COLO829 (cell line): ENCODE measurements at regions not wholly inside any gene's neighbourhood (a gene's known extent, or its start where the extent isn't known, plus 50 kb on each side); places are given as distances from the start of the nearest gene placed in this dataset.
A peak's percentile ranks its signal among the peaks of the same experiment; 100 is the strongest.

ENCODE experiments used
- DNase-seq: peaks from one replicate; pipeline ENCODE4 v3.0.0; 2012; ENCODE audit warnings: low spot score

DNA sequence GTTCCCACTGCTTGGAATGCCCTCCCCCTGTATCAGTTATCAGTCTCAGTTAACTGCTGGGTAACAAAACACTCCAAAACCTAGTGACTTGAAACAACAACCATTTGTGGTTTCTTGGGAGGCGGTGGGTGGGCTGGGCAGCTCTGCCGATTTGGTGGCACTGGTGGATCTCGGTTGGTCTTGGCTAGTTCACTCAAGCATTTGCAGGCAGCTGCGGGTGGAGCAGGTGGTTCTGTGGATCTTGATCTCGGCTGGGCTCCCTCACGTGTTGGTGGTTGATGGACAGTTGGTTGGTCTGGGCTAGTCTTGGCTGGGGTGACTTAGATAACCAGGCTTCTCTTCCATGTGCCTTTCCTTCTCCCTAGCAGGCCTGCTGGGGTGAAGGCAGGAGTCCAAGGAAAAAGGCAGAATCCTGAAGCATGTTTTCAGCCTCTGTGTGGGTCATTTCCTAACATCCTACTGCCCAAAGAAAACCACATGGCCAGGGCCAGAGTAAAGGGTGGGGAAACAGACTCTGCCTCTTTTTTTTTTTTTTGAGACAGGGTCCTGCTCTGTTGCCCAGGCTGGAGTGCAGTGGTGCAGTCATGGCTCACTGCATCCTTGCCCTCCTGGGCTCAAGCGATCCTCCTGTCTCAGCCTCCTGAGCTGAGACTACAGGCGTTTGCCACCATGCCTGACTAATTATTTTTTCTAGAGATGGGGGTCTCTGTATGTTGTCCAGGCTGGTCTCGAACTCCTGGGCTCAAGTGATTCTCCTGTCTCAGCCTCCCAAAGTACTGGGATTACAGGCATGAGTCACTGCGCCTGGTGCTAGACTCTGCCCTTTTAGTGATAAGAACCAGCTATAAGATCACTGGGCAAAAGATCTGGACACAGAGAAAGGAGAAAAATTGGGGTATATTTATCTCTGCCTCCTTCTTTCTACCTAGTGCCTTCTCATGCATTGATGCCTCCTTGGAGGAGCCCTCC is 183.7 kb downstream of the RGS3 start:
- DNase-seq: no peak

DNA sequence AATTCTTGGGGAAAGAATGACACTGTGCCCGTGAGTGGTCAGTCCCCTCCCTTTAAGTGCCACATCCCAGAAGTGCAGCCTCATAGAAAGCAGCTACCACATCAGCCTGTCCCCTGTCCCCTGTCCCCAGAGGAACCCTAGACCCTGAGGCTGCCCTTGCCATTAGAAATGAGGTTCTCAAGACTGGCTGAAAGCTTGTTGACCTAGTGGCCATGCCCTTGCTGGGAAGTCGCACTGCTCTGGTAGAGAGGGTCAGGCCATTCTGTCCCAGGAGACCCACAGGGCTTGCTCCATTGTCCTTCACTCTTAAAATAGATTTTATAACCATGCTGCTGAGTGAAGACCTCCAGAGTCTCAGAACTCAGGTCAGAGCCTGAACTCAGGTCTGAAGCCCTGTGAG is 184.5 kb downstream of the RGS3 start:
- DNase-seq: no peak

DNA sequence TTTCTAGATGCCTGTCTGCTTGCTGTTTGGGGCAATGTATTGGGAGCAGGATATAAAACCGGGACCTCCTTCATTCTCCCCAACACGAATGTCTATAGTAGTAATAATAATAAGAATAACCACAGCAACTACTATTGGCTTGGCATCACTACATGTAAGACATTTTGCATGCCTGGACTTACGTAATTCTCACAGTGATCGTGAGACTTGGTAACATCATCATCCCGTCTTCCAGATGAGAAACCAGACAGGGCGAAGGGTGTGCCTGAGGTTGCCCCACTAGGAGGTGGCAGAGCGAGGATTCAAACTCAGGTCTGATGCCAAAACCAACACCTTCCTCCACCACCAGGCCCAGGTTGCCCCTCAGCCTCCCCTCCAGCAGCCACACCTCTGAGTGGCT is 185.1 kb downstream of the RGS3 start:
- DNase-seq: no peak

DNA sequence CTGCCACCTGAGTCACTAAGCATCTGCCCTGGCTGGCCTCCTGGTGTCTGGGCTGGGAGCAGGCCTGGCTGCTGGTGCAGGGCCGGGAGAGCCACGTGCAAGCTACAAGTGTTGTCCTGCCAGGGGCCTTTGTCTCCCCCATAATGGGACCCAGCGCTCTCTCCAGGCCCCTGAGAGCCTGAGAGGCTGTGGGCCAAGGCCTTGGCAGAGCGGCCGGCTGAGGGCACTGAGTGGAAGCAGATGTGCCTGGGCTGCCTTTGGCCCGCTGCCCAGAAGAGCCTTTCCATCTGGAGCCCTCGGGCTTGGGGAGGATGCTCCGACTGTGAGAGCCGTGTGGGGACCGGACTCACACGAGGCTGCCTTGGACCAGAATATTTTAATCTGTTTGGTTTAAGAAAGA is 185.5 kb downstream of the RGS3 start:
- no peak for DNase-seq

DNA sequence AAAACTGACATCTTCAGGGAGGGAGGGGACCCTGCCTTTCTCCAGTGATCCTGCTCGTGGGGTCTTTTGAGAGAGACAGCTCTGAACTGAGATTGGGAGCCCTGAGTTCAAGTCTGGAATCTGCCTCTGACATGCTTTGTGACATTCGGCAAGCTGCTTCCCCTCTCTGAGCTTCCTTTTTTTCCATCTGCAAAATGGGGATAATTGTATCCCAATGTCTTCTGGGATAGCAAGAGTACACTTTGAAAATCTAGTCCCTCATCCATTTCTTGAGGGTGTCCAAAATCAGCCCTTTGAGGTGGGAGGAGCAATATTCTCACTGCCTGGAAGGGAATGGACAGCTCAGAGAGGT is 186.3 kb downstream of the RGS3 start:
- no peak for DNase-seq

DNA sequence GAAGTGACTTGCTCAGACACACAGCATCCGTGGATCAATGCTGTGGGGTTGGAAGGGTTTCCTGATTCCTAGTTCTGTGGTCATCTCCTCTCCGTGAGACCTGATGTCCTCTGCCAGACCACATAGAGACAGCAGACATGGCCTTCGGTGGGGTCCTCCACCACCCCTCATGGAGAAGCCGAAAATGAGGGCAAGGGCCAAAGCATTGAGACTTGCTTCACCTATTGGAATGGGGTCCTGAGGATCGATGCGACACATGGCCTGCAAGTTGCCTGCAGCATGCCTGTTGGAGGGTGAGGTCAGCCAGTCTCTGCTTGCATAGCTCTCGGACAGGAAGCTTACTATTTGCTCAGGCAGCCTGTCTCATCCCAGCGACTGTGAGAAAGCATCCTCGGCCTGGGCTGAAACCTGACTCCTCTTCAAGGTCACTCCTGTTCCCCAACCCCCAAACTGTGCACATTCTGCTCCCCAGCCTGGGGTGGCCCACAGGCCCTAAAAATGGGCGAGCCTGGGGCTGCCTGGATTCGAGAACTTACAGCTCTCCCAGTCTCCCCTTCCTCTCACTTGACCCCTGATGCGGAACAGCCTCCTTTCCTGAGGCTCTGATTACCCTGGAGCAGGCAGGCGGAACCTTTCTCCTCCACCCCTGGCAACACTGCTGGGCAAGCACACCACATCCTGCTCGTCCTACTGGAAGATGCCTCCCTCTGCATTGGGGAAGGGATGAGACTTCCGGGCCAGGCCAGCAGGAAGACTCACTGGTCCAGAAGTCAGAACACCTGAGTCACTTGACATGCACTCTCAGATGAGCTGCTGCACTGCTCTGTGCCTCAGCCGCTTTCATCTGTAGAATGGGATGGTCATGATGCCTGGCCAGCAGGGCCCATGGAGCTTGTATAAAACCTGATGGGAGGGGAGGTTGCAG is 186.9 kb downstream of the RGS3 start:
- DNase-seq: no peak

DNA sequence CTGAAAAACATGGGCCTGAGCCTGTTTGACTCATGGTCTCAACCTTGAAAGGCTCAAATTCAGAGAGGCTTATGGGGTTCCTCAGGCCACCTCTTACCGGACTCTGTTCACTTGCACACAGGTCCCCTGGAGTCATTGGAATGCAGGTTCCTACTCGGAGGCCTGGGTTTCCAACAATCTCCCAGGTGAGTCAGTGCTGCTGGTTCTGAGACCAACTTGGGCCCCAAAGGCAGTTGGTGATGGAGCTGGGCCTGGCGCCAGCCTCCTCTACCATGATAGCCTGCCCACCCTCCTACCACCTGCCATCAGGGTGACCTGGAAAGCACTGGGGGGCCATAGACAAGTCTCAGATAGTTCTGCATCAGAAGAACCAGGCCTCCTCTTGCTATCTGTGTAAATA is 188.4 kb downstream of the RGS3 start:
- no peak for DNase-seq

DNA sequence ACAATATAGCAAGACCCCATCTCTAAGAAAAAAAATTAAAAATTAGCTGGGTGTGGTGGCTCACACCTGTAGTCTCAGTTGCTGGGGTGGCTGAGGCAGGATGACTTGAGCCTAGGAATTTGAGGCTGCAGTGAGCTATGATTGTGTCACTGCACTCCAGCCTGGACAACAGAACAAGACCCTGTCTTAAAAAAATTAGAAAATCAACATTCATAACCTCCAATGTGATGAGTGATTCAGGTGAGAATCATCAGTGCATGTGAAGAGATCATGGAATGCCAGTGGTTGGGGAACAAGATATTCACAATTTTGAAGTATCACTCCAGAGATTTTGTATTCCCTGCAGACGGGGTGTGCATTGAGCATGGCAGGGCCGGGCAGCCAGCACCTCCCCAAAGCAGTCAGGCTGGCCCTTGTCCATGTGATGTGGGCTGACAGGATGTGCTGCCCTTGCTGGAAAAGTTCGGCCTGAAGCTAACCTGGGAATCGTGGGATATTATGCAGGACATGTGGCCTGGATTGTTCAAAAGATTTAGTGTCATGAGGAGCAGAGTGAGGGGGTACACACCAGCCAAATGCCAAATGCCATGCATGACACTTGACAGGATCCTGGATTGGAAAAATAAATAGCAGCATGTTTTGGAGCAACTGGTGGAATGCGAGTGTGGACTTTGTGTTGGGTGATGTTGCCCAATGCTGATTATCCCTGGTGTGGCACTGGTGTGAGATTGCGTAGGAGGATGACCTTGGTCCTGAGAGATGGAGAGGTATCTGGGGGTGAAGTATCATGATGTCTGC is 189.0 kb downstream of the RGS3 start:
- no peak for DNase-seq

DNA sequence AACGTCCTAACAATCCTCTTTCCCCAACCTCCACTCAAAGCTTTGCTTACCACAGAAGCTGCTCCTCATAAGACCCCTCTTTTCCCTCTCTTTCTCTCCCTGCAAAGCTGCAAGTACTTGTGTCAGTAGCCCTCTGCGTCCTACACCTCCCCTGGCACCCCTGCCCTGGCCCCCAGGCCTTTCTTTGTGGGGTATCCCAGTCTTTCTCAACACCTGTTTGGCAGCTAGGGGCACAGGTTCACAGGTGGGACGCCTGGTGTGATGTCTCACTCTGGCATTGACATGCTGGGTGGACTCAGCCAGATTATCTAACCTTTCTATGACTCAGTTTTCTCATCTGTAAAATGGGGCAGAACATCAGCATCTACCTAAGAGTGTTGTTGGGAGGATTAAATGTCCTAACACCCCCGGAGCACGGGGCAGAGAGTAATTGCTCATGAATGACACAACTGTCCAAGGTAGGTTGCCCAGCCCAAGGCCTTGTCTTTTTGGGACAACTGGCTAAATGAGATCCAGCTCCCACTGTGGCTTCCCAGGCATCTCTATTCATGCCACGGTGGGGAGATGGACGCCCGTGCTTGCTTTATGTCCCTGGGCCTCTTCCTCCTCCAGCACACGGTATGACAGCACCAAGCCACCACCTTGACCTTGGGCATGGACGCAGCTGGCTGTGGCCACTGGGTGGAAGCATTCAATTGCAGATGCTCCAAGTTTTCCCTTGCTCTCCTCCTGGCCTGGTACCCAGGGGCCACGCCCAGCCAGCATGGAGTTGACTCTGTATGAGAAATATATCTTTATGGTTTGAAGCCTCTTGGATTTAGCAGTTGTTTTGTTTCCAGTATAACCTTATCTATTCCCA is 190.4 kb downstream of the RGS3 start:
- no peak for DNase-seq

DNA sequence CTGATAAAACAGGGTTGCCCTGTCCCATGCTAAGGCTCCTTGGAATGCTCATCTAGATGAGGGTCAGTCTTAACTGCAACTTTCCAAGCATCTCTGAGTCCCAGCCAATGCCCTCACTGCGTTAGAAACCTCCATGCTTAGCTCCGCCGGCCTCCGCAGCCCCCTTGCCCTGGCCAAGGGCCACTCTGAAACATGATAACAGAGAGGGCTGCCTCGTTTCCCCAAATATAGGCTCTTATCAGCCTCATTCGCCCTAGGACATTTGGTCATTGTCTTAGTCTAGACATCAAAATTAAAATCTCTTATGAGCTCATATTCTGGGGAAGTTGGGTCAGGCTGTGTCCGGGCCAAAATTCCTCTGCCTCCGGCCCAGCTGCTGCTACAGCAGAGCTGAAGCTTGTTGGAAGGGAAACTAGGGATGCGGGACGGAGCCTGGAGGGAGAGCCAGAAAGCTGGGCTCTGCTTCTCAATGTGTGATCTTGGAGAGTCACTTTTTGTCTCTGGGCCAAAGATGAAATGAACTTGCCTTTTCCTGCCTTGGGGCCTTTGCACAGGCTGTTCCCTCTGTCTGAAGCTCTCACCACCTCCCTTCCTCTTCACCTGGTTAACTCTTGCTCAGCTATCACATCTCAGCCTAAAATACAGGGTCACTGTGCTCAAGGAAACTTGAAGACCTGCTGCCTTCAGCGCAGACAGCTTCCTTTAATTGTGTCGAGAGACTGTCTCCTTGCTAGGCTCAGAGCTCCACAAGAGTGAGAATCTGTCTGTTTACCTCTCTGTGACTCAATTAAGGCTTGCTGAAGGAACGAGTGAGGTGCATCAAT is 191.3 kb downstream of the RGS3 start:
- DNase-seq: no peak

DNA sequence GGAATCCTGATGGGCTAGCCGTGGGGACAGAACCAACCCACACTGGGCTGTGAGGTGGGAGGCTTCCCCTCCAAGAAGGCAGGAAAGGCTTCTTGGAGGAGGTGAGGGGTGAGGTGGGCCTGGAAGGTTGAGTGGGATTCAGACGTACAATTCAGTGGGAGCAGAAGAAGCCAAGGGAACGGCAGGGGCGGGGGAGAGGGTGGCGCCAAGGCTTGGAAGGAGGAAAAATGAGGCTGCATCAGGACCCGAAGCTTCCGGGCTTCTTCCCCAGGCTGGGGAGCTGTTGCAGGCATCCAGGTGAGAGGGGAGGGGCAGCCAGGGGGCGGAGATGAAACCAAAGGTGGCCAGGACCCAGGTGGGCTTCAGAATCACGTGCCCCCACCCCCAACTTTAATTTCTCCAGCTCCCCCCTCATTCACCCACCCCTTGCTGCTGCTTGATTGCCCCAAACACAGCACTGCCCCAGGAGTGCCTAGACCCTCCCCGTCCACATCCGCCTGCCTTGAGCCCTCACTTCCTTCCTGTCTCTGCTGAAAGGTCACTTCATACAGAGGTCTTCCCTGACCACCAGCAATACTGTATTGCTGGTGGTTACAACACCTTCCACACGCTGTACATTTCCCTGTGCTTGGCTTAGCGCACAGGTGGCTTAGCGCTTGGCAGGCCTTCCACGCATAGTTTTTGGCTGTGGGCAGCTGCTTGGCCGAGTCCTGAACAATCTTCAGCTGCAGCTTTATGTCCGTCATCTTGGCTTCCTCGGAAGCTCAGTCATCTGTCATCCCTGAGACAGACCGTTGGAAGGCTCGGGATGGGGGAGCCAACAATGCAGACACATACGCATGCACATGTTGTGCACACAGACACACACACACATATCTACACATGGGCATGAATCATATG is 193.5 kb downstream of the RGS3 start:
- DNase-seq: no peak

DNA sequence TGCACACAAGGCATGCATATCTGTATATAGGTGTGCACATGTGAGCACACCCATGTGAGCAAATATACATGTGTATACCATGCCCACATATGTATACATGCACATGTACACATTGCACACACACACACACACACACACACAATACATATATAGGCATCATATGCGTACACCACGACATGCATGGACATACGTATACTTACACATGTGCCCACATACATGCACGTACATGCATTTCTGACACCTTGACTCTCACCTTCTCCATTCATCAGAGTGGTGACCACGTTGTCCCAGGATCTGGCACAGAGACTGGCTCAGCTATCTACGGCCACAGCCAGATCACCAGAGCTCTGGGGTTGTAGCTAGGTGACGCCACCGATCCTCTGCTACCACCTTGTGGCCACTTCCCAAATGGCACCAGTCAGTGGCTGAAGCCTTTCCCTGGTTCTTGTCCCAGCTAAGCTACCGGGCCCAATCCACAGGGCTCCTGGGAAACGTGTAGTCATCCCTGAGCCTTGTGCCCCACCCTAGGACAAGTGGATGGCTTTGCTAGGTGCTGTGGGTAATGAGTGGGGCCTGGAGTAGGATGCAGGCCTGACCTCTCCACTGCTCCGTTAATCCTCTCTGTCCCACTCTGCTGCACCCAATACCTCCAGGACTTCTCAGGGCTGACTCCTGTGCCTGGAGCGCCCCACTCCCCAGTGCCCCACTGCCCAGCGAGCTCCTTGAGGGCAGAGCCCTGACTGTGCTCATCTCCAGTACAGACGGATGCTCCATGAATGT is 194.4 kb downstream of the RGS3 start:
- DNase-seq: peak; percentile 94

DNA sequence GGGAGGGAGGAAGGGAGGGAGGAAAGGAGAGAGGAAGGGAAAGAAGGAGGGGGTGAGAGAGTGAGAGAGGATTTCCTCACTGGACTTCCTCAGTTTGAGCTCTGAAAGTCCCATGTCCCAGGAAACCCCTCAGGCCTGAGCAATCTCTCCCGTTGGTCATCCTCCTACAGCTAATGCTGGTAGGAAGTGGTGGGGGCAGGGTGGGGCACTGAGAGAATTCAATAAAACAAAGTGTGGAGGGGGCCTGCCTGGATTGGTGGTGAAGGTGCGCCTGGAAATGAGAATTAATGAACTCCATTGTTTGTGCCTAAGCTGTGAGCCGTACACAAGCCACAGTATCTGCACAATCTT is 195.0 kb downstream of the RGS3 start:
- no peak for DNase-seq

DNA sequence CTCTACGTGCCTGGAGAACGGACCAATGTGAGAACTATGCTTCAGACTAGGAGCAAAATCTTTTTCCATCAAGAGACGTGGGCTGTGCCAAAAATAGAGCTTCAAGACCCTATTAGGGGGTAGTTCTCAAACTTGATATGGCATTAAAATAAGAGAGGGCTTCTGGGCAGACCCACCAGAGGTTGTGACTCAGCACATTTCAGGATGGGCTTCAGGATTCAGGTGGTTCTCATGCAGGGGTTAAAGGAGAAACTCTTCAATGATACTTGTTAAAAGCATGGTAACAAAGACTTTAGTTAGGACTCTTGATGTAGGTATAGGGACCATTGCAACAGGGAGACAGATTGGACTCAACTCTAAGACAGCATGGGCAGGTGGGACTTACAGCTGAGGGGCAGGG is 195.5 kb downstream of the RGS3 start:
- no peak for DNase-seq

DNA sequence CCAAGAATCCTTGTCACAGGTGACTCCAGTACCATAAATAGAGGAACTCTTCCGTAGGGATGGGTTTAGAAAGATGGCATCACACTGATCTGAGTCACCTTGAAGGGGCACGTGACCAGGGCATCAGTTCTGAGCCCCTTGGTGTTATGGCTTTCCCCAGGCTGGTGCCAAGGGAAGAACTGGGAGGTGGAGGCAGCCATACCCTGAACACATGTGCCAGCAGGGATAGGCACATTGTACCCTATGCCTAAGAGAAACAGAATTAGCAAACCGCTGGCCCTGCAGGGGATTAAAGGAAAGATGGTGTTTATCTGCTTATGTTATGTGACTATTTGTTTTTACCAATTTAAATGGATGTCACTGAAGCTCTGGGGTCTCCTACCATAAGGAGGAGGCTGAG is 196.2 kb downstream of the RGS3 start:
- DNase-seq: no peak

DNA sequence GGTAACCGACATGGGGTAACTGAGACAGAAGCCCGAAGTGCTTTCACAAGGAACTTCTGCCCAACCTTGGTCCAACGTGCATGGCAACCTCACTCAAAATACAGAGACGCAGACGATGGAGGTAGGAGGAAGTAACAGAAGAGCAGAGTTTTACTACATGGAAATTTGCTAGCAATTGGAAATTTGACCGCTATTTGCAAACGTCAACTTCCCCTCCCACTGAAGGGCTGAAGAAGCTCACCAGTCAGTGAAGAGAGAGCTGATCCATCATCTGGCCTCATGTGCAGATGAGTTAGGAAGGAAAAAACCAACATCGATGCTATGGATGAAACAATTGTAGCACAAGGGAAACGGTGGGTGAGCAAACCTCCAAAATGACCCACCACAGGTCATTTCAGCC is 196.7 kb downstream of the RGS3 start:
- DNase-seq: no peak

DNA sequence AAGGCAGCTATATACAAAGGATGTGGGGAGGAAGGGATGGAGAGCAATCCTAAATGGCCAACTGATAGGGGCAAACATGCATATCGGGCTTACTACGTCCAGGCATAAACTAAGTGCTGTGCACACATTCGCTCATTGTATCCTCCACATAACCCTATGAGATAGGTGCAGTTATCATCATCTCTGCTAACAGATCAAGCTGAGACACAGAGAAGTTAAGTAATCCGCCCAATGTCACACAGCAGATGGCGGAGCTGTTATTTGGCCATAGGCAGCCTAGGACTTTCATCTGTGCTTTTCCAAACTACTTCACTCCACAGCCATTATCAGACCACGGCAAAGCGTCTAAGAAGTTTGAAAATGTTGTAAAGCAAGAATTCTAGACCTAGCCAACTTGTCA is 197.5 kb downstream of the RGS3 start:
- DNase-seq: no peak

DNA sequence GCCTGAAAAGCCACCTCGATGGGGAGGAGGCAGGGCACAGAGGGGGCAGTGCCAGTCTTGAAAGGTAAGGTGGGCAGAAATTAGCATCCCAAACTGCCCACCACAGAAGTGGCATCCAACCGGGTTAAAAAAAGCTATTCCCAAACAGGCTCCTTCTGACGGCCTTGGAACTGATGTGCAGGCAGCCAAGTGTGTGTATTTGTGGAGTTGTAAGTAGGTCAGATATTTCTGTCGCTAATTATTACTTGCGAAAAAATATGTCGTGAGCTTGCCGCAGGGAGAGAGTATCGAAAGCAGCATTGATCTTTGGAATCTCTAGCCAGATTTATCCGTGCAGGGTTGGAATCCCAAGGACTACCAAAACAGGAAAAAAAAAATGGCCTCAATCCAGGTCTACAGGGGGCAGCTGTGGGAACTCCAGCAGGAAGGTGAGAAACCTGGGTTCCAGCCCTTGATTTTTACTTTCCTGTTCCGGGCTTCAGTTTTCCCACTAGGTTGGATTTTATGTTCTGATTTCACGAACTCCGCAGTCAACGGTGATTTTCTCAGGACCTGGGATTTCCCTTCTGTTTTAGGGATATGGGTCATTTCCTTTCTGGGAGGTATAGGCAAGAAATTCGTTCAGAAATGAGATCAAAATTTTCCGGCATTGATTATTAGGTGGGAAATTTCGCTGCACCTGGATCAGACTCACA is 200.8 kb downstream of the RGS3 start:
- no peak for DNase-seq
